ENCODE measurements at regions not wholly inside any gene's neighbourhood (a gene's known extent, or its start where the extent isn't known, plus 50 kb on each side); places are given as distances from the start of the nearest gene placed in this dataset.

DNA sequence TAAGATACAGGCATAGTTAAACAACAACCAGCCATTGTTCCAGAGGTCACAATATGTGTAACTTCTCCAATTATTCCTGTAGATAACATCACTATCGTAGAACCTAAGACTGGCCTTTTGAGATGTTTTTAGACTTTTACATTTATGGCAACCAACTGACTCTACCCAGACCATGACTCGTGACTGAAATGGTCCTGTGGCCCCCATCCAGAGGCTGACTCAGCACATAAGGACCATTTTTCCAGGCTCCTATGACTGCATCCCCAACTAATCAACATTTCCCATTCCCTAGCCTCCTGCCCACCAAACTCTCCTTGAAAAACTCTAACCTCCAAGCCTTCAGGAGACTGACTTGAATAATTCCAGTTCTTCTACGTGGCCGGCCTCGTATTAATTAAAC lies 52.6 kb upstream of the NID2 start (continued):
- TF ChIP-seq, protein P1, sequence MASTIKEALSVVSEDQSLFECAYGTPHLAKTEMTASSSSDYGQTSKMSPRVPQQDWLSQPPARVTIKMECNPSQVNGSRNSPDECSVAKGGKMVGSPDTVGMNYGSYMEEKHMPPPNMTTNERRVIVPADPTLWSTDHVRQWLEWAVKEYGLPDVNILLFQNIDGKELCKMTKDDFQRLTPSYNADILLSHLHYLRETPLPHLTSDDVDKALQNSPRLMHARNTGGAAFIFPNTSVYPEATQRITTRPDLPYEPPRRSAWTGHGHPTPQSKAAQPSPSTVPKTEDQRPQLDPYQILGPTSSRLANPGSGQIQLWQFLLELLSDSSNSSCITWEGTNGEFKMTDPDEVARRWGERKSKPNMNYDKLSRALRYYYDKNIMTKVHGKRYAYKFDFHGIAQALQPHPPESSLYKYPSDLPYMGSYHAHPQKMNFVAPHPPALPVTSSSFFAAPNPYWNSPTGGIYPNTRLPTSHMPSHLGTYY (CRISPR knock-in tag; IDR thresholded peaks at IDR 0.05), result no peak
- TF ChIP-seq ETV6 (CRISPR knock-in tag; IDR thresholded peaks at IDR 0.05) (no peak), FOXP1 (CRISPR knock-in tag; IDR thresholded peaks at IDR 0.05; ENCODE audit: borderline replicate concordance) (no peak), MXD4 (CRISPR knock-in tag; IDR thresholded peaks at IDR 0.05; ENCODE audit: borderline replicate concordance) (no peak)

GRCh38 chr14:52119030-52119429 lies 50.2 kb upstream of the NID2 start:
- Mint-ChIP-seq H3K27ac (no peak overlapping the region), H3K36me3 (peaks cover 3% of the 10 kb centered on the region; the same call in 1 of the 2 replicates), H3K4me3 (no peak overlapping the region), H3K4me1 (peaks cover 10% of the 10 kb centered on the region), H3K27me3 (ENCODE audit: low read depth) (no peaks in the 10 kb centered on the region), H3K9me3 (peaks cover 13% of the 10 kb centered on the region)
- DNase-seq (ENCODE audit: low spot score) (no peak), ATAC-seq (no peak)
- POLR2A ChIA-PET, result interaction anchor here (0.7 kb wide), 1 partner anchor 189 kb away, joined by 5 read pairs; no protein-coding TSS in a partner anchor
- 0 out of 2 replicates have a peak, but pooled peaks have one; percentile 41 for TF ChIP-seq GABPB1 (CRISPR knock-in tag; IDR thresholded peaks at IDR 0.05)
- TF ChIP-seq TEAD1 (CRISPR knock-in tag; IDR thresholded peaks at IDR 0.05), result no peak
- CTCF ChIA-PET, result no interaction called here
